Bronchial epithelial cell (primary cell): ENCODE measurements at regions not wholly inside any gene's neighbourhood (a gene's known extent, or its start where the extent isn't known, plus 50 kb on each side); places are given as distances from the start of the nearest gene placed in this dataset.

Source experiments
- DNase-seq: peaks from one replicate; pipeline ENCODE4 v3.0.0-alpha.2; 2010; ENCODE audit warnings: low read depth
- FAIRE-seq: peaks from 2 replicates; lab custom pipeline; 2011; peaks lifted over from hg19 to GRCh38; lab: Jason Lieb, UNC
- H3K27me3 ChIP-seq: 2 replicates; pipeline ENCODE4 v1.5.1; 2011; ENCODE audit warnings: low read length; ENCODE audit not compliant: control insufficient read depth, insufficient read depth
- H3K36me3 ChIP-seq: 2 replicates; pipeline ENCODE4 v1.5.1; 2011; ENCODE audit warnings: low read length; ENCODE audit not compliant: control insufficient read depth, insufficient read depth
- H3K4me3 ChIP-seq: 2 replicates; pipeline ENCODE4 v1.5.1; 2011; ENCODE audit warnings: mild to moderate bottlenecking, low read depth, low read length, control low read depth
- TF ChIP-seq, protein P1 (sequence below): IDR thresholded peaks from 2 replicates; pipeline ENCODE4 v1.5.1; 2011; ENCODE audit warnings: mild to moderate bottlenecking, moderate library complexity, low read length, control low read depth, inconsistent platforms; ENCODE audit not compliant: insufficient read depth, severe bottlenecking

DNA sequence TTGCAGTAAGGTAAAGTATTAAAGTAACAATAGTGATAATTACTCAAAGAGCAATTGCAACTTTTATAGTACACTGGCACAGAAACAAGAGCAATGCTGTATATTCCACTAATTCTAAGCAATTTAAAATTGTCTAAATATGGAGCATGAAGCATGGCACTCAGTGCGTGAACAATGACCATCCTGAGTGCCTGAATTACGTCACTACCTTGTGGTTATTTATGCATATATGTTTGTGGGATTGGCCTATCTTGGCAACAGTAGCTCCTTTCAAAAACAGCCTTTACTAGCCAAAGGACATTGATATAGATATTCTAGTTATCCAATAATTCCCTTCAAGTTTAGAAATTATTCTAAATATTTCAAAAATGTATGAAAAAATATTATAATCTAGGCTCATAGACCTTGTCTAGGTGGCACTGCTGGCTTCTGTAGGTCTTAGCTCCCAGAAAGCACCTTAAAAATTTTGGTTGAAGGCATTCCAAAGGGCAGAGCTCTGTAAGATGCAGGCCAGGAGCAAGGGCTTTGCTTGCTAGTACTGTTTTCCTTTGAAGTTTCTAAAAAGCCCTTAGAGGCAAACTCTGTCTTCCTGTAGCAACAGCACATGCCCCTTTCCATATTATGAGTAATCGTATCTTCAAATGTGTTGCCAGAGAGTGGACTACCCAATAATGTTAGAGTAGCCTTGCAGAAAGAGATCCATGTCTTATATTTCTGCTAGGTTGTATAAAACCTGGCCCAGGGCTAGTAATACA, 719.3 kb downstream of the NR2F1-AS1 start:
- DNase-seq (no peak), FAIRE-seq (no peak)
- Histone ChIP-seq H3K4me3 (no peak overlapping the region), H3K36me3 (no peaks in the 10 kb centered on the region), H3K27me3 (no peaks in the 10 kb centered on the region)
- TF ChIP-seq, protein P1, sequence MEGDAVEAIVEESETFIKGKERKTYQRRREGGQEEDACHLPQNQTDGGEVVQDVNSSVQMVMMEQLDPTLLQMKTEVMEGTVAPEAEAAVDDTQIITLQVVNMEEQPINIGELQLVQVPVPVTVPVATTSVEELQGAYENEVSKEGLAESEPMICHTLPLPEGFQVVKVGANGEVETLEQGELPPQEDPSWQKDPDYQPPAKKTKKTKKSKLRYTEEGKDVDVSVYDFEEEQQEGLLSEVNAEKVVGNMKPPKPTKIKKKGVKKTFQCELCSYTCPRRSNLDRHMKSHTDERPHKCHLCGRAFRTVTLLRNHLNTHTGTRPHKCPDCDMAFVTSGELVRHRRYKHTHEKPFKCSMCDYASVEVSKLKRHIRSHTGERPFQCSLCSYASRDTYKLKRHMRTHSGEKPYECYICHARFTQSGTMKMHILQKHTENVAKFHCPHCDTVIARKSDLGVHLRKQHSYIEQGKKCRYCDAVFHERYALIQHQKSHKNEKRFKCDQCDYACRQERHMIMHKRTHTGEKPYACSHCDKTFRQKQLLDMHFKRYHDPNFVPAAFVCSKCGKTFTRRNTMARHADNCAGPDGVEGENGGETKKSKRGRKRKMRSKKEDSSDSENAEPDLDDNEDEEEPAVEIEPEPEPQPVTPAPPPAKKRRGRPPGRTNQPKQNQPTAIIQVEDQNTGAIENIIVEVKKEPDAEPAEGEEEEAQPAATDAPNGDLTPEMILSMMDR, result no peak

DNA sequence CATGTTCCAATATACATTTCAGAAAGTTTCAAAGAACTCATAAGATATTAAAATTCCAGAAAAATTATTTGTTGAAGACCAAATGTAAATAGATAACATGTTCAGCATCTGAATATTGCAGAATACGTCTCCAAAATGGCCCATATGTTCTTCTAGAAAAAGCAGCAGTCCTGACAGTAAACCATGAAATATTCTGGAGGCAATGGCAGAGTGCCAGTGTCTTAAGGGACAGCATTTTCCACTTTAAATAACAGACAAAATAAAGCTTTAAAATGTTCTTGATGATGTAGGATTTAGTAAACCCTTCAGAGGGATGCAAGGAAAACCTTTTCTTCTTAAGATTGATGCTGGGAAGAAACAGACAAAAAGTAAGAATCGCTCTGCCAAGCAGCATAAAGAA, 721.0 kb downstream of the NR2F1-AS1 start:
- TF ChIP-seq, protein P1, result no peak
- Histone ChIP-seq H3K4me3 (no peak overlapping the region), H3K27me3 (no peaks in the 10 kb centered on the region), H3K36me3 (no peaks in the 10 kb centered on the region)
- FAIRE-seq, result no peak
- no peak for DNase-seq

- H3K36me3 ChIP-seq, result no peaks in the 10 kb centered on the region
- DNase-seq, result no peak
- TF ChIP-seq, protein P1, result no peak
- H3K27me3 ChIP-seq, result no peaks in the 10 kb centered on the region
- H3K4me3 ChIP-seq, result no peak overlapping the region
- no peak for FAIRE-seq
These were observed 728.8 kb downstream of the NR2F1-AS1 start for GRCh38 chr5:92852219-92852618.

DNA sequence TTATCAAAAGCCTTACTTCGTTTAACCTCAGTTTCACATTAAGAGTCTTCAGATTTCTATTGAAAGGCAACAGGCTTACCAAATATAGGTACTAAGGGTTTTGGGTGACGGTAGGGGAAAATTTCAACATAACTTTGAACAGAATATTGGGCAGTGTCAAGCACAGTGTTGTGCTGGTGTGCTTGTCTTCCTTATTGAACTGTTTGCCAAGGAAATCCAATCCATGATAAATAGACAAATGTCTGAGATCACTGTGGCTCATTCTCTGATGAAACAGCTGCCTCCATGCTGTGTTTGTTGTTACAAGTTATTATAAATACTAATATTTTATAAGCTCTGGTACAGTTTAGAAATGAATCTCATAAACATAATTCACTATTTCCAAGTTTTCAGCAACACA, 730.1 kb downstream of the NR2F1-AS1 start:
- DNase-seq (no peak), FAIRE-seq (no peak)
- TF ChIP-seq, protein P1, result no peak
- no peaks in the 10 kb centered on the region for H3K27me3 ChIP-seq
- no peaks in the 10 kb centered on the region for H3K36me3 ChIP-seq
- H3K4me3 ChIP-seq, result no peak overlapping the region

DNA sequence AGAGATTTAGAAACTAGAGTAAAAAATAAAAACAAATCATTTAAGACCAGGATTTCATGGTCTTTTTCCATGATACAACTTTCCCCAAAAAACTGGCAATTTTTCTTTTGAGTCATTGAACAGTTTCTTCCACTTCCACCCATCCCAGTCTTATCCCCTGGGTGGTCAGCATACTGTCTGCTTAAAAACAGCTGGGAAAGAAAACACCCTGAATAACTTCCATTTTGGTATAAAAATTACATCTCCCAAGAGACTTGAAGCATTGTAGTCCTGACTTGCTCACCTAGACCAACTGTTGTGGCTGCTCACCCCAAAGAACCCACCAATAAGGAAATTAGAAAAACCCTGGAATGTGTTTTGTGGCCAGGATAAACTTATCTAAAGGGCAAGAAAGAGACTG, 731.3 kb downstream of the NR2F1-AS1 start:
- FAIRE-seq (no peak), DNase-seq (no peak)
- TF ChIP-seq, protein P1, result no peak
- Histone ChIP-seq H3K4me3 (no peak overlapping the region), H3K36me3 (no peaks in the 10 kb centered on the region), H3K27me3 (no peaks in the 10 kb centered on the region)
